NCI-H226 (cell line): ENCODE measurements at regions not wholly inside any gene's neighbourhood (a gene's known extent, or its start where the extent isn't known, plus 50 kb on each side); places are given as distances from the start of the nearest gene placed in this dataset.

Experiments used
- DNase-seq: peaks from one replicate; pipeline ENCODE4 v3.0.0-alpha.2; 2015

DNA sequence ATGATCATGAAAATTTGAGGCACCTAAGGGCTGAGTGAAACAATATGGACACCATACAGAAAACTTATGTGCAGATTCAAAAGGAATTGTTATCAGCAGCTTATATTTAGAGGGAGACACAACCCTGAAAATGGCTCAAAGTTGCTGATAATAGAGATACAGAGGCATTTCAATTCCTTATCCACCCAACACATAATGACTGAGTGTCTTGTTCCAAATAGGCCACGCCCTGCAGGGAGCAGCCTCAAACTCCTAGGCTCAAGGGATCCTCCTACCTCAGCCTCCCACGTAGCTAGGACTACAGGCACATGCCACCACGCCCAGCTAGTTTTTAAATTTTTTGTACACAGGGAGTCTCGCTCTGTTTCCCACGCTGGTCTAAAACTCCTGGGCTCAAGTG lies 79.0 kb downstream of the LBH start:
- DNase-seq: no peak

DNA sequence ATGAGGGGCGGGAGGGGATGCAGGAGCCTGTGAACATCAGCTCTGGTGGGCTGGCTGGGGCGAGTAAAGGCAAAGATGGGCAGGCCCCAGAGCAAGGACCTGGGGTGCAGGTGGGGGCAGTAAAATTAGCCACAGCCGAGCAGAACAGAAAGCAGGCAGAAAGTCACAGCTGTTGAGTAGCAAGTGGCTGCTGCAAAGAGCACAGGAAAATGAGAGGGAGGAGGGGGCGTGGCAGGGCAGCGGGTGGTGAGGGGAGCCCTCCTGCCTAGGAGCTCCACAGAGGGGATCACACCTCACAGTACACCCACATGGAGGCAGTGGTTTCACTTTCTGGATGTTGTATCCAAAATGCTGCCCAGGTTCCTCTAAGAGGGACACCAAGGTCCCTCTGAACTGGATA lies 79.6 kb downstream of the LBH start:
- DNase-seq: no peak

DNA sequence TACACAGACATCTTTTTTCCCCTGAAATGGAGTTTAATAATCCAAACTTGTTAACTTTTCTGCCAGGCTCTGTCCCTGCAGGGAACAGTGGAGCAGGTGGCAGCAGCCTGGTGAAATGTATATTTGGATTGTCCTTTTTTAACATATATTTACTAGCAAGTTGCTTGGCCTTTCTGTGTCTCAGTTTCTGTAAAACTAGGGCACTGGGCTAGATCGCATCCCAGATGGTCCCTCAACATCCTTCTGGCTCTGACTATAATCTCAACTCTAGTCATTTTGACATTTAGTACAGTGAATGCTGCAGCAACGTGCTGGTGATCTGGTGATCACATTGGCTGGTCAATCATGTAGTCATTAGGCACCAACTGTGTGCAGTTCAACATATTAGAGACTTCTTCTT lies 80.4 kb downstream of the LBH start:
- DNase-seq: no peak

DNA sequence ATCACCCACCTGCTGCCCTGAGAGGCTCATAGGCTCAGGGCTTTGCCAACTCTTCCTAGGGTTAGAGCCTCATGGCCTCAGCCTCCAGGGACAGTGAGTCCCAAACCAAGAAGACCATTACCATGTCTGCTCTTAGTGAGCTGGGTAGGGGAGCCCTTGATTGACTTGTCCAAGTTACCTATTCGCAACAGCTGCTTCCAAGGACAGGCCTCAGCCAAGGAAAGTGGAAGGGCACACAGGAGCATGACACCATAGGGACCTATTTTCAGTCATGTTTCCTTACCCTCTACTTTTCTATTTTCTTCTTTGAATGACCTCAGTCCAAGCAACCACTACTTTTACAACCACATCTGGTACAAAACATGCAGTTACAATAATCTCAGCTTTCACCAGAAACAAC lies 81.6 kb downstream of the LBH start:
- DNase-seq: no peak

DNA sequence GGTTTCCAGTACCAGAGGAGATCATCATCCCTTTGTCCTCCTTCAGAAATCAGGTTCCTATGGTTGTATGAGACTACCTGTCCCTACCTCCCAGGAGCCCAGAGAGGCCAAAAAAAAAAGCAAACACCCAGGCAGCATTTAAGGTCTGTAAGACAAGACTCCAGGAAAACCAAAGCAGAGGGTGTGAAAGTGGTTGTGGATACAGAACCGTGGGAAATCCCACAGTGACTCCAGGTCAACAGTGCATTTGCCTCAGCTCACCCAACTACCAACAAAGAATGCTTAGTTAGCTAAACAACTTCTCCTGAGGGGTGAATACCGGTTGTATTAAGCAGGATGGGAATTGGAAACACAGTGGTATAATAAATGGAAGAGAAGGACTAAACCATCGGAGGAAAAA lies 83.6 kb downstream of the LBH start:
- DNase-seq: no peak

DNA sequence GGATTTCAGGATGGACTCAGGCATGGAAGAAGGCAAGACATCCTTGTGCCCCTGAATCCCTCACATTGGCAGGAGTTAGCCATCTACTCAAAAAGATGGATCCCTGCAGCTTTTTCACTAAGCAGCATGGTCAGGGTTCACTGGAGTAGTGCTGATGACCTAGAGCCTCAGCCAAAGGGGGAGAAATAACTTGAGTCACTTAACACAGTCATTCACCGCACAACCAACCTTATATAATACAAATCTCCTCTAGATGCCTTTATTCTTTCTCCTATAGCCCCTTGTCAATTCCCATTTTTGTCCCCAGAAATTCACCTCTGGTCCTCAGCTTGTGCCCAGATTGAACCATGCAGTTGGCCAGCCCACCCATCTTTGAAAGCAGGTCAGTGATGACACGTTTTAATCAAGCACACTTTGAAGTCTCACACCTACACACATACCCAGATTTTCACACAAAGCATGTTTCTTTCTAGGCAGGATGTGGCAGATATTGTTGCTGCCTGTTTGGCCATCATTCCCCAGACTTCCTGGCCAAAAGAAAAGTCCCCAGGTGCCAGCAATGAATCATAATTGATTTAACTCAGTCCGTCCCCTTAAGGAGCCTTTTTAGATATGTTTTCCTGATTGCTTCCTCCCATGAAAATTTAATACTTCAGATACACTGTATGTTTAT lies 84.2 kb downstream of the LBH start:
- no peak for DNase-seq

DNA sequence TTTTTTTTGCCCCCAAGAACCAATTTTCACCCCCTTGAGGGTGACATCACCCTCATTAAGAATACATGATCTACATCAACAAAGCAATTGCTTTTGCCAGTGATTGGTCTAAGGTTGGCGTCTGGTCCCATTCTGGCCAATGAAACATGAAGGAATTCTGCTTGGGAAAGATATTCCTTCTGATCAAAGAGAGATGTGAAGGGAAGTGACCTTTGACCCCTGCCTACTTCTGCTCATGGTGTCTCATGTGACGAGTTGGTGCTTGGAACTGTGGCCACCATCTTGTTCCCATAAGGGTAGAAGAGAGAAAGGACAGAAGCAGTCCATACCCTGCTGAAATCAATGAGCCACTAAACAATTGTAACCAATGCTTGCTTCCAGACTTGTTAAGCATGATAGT lies 85.1 kb downstream of the LBH start:
- DNase-seq: no peak

DNA sequence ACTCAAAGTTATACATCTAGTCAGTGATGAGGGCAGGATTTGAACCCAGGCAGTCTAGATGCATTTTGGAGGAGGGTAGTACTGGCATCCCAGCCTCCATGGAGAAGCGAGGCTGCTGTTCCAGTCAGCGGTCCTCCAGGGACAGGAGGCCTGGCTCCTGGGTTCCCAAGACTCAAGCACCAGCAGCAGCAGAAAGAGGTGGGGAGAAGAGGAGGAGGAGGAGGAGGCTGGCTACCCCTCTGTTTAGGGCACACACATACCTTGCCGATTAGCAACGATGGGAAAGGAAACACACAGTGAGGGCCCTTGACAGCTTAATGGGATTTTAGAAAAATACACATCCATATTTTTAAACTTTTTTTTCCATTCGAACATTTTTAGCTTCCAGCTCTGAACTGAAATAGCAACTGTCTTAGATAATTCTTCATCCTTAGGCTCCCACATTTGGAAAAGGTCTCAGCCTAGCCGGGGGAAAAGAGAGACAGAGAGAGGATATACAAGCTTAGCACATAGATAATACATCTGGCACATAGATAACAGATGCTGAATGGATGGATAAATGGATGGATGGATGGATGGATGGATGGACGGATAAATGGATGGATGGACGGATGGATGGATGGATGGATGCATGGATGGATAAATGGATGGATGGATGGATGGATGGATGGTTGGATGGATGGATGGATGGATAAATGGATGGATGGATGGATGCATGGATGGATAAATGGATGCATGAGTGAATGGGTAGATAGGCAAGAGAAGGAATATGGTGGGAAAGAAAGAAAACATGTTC lies 87.9 kb downstream of the LBH start:
- no peak for DNase-seq

DNA sequence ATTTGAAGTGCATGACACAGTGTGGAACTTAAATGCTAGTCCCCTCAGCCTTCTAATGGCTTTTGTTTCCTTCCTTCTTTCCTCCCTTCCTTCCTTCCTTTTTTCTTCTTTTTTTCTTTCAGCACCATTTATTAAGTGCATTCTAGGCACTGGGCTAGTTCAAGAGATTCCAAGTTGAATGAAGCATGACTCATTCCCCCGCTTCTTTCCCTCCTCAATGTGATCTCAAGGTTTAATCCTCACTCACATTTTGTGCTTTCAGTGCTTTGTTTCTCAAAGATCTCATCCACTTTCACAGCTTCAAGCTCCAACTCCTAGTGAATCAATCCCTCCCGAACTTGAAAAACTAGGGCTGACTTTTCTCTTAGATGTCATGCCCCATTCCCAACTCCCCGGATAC lies 90.1 kb downstream of the LBH start:
- DNase-seq: no peak

DNA sequence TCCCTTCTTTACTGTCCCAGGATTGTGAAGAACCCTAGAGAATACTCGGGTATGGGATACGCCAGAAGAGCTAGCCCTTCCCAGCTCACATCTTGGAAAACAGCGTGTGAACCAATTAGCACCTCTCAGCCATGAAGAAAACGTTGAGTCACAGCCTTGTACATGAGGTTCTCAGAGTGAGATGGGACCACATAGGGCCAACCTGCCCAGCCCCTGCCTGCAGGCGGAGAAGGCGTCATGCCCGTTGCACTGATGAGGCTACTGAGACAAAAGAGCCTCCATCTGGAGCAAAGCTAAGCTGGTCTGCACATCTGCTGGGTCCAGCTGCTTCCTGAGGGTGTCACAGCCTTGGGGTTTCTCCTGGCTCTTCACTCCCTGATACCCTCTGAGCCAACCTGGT lies 92.2 kb downstream of the LBH start:
- DNase-seq: no peak

DNA sequence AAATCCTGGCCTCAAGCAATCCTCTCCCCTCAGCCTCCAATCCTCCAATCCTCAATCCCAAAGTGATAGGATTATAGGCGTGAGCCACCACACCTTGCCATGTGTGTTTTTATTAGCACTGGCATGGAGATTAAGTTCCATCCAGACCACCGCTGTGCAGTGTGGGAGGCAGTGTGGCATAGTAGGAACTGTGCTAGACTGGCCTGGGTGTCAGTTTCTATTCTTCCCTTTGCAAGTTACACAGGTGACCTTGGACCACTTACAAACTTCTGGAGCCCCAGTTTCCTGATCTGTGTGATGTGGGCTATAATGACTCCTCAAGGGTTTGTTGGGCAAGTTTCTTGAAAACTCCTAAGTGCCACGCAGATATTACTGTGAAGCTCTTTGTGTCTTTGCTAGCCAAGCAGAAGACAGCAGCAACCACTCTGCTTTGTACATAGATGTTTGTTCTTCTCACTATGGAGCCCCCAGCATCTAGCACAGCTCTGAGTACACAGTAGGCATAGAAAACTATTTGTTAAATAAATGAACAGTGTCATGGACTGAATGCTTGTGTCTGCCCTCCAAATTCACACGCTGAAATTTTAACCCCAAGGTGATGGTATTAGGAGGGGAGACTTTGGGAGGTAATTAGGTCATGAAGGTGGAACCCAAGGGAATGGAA lies 93.0 kb downstream of the LBH start:
- no peak for DNase-seq

DNA sequence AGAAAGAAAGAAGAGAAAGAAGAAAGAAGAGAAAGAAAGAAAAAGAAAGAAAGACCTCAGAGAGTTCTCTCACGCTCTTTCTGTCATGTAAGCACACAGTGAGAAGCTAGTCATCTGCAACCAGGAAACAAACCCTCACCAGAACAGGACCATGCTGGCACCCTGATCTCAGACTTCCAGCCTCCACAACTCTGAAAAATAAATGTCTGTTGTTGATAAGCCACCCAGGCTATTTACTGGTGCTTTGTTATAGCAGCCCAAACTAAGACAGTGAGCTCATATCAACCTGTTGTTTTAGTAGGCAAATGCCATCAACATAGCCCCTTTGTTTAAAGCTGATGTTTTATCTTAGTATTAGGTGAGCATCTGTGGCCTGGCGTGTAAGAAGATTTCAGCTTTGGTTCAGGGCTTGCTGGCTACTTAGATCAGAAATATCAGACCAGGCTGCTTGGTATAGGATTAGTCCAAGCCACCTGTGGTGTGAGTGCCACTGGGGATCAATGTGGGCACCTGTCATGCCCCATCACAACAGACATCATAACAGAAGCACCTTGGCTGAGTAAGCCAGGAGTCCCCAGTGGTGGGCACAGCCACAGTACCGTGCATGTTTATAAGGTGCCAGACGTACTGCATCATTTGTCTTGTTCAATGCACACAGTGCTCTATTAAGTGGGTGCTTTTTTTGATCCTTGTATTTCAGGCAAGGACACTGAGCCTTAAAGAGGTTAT lies 94.4 kb downstream of the LBH start:
- no peak for DNase-seq

DNA sequence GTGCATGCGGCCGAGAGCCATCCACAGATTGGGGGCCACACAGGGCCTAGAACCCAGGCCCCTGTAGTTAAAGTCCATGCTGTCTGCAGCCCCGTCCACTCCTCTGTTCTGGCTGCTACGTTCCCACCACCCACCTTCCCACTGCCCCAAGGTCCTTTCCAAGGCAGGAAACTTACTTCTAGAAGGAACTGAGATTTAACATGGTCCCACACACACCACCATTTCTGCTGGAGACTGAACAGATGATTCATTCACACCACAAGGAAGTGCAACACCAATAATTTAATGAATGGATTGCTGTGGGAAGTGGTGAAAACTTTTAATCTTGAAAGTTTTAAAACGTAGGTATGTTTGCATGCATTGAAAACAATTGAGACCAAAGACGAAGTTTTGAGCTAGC lies 95.2 kb downstream of the LBH start:
- no peak for DNase-seq

DNA sequence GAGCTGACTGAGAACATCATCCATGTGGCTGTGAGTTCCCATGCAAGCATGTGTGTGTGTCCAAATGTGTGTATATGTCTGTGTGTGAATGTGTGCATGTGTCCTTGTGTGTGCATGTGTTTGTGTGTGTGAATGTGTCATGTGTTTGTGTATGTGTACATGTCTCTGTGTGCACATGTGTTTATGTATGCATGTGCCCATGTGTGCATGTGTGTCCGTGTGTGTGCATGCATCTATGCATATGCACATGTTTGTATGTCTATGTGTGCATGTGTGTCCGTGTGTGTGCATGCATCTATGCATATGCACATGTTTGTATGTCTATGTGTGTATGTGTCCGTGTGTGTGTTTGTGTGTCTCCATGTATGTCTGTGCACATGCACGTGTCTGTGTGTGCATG lies 99.7 kb downstream of the LBH start:
- no peak for DNase-seq

DNA sequence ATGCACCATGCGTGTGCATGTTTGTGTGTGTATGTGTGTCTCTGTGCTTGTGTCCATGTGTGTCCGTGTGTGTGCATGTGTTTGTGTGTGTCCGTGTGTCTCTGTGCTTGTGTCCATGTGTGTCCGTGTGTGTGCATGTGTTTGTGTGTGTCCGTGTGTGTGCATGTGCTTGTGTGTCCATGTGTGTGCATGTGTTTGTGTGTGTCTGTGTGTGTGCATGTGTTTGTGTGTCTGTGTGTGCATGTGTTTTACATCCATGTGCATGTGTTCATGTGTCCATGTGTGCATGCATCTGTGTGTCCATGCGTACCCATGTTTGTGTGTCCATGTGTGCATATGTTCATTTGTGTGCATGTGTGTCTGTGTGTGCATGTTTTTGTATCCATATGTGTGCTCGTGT lies 100.5 kb downstream of the LBH start:
- DNase-seq: no peak

DNA sequence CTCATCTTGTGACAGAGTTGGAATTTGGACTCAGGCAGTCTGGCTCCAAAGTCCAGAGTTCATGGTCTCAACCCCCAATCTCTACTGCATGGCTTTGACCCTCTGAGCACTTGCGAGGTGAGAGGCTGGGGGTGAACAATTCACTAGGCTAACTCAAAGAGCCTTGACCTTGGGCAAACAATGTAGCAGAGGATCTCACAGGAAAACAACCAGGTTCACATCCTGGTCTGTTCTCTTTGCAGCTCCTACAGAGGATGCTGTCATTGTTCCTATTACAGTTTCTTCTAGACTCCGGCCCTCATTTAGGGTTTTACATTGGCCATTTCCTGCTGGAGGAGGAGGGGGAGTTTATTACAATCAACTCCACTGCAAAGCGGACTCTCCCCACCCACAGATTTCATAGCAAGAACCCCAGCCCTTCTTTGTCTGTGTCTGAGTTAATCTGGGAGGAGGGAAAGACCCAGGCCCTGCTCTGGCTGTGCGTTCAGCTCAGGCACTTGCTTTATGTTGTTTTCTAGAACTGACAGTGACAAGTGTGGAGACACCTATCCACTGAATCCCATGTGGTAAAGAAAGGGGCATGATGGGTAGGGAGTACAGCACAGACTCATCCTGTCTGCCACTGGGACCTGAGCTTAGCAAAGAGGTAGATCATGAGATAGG lies 101.6 kb downstream of the LBH start:
- no peak for DNase-seq

DNA sequence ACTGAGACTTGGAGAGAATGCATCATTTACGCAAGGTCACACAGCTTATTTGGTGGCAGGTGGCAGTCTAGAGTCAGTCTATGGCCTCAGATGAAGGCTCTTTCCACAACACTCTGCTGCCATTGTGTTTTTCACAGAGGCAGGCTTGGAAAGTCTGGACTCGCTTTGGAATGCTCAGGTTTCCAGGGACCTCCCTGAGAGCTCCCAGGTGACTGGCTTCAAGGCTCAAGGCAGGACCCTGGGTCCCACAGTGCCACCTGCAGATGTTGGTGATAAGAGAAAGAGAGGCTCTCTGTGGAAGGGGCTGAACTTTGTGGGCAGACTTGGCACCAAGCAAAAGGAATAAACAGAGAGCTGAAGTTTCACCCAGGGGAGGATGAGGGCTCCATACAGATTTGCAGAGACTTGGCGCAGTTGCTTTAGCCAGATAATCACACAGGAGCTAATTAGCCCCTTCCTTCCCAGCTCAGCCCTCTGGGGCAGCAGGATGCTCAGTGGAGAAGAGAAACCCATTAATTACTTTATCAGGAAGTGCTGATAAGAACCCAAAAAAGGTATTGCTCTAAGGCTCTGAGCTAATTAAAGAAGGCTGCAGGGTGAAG lies 103.5 kb downstream of the LBH start:
- DNase-seq: no peak

DNA sequence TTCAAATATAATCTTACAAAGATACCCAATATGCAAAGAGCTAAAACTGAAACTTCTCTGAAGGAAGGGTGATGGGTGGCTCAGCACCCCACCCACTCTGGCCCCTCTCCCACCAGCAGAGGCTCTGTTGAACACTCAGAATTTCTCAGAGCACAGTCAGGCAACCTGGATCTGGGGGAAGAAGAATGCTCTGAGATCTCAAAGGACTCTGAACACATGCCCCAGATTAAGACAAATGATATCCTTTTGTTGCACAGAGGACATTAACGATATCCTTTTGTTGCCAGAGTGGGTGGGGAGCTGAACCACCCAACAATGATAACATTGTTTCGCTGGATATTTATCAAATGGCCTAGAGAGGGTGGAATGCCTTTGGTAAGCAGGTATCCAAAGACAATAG lies 104.8 kb downstream of the LBH start:
- DNase-seq: no peak

DNA sequence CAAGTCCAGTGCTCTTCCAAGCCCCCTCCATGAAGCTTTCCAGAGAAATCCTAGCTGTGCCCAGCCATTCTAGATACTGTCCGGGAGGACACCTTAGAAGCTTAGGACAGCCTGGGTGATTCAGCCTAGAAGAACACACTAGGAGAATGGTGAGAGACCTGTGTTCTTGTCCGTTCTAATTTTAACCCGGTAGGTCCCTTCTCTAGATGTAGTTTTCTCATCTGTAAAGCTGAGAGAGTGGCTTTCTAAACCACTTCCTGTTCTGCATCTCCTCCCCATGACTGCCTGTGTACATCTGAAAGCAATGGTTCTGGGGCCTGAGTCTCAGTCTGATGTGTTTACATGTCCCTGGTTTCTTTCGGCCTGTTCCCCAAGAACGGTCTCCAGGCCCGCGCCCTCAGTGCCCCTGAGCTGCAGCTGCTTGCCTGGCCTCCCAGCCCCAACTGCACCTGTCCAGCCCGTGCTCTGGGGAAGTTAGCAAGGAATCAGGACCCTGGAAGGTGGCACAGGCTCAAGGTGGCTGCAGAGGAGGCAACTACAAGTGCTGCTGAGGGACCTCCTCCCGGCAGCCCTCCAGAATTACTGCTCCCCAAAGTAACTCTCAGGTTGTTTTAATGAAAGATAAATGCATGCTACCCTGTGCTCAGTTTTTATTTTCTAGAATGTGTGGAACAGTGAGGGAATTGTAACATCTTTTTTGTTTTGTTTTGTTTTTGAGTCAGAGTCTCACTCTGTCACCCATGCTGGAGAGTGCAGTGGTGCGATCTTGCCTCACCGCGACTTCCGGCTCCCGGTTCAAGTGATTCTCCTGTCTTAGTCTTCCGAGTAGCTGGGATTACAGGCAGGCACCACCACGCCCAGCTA lies 105.9 kb downstream of the LBH start:
- no peak for DNase-seq

DNA sequence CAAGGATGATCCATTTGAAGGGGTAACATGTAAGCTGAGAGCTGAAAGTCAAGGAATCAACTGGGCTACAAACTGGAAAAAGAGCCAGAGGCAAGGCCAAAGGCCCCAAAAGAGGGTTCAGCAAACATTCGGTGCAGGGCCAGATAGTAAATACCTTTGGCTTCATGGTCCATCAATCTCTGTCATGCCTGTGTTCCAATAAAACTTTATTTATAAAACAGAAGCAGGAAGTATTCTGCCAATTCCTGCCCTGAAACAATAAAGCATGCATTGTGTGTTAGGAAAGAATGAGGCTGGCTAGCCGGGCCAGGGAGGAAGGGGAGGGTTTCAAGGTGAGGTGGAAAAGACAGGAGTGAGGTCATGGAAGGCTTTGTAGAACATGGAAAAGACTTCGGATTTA lies 107.1 kb downstream of the LBH start:
- DNase-seq: no peak

DNA sequence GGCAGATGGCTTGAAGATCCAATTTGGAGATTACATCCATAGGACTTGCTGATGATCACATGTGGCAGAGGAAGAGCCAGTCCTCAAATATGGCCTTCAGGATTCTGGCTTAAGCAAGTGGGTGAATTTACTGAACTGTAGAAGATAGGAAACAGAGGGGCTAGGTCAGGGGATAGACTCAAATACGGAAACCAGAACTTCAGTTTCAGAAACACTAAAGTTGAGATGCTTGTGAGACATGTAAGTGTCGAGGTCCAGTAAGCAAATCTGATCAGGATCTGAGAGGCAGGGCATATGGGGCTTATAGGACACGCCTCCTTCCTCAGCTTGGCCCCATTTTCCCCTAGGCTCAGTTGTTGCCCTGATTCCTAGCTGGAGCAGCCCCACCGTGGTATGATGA lies 107.7 kb downstream of the LBH start:
- no peak for DNase-seq
